ENCODE measurements at regions not wholly inside any gene's neighbourhood (a gene's known extent, or its start where the extent isn't known, plus 50 kb on each side); places are given as distances from the start of the nearest gene placed in this dataset.

DNA sequence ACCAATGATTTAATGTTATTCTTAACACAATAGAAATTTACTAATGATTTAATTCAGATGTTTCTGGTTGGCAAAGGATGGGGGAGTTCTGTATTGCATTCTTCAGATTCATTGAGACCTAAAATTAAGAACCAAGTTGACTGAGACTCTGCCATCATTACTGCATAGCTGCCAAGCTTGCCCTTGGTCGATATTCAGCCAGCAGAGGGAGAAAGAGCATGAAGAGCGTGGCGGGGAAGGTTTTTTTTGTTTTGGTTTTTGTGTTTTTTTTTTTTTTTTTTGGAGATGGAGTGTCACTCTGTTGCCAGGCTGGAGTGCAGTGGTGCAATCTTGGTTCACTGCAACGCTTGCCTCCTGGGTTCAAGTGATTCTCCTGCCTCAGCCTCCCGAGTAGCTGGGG, 659.4 kb upstream of the EEF2KMT start:
- Histone ChIP-seq H3K36me3 (ENCODE audit: control insufficient read depth in 2 of 2, extremely low read depth in 1 of 2, insufficient read depth in 2 of 2, low read length in 2 of 2) (no peaks in the 10 kb centered on the region), H3K4me2 (ENCODE audit: insufficient read depth, low read length) (no peak overlapping the region), H4K20me1 (replicated peaks; ENCODE audit: control insufficient read depth, extremely low read depth, insufficient read depth, low read length) (no peaks in the 10 kb centered on the region), H3K79me2 (ENCODE audit: control insufficient read depth, insufficient read depth, low read length) (no peaks in the 10 kb centered on the region), H3K4me3 (replicated peaks in 1 of 3; ENCODE audit: insufficient read depth in 1 of 3, low read depth in 1 of 3, low read length in 3 of 3) (no peak overlapping the region), H3K9ac (replicated peaks; ENCODE audit: extremely low read depth, insufficient read depth, low read length) (no peak overlapping the region), H3K27me3 (ENCODE audit: control insufficient read depth in 2 of 2, insufficient read depth in 2 of 2, low read length in 2 of 2) (no peaks in the 10 kb centered on the region), H2AFZ (ENCODE audit: low read depth, low read length) (no peak overlapping the region), H3K9me3 (replicated peaks; ENCODE audit: control insufficient read depth, insufficient read depth, low read length) (peaks cover 3% of the 10 kb centered on the region), H3K4me1 (ENCODE audit: control insufficient read depth, extremely low read depth, insufficient read depth, low read length) (no peaks in the 10 kb centered on the region), H3K9me1 (replicated peaks; ENCODE audit: control insufficient read depth, extremely low read depth, insufficient read depth, low read length) (no peaks in the 10 kb centered on the region), H3K27ac (ENCODE audit: insufficient read depth, low read depth, low read length) (no peak overlapping the region)
- no TSS peak for BruUV-seq (replicated peaks)
- FAIRE-seq (no peak), DNase-seq (ENCODE audit: low read depth, low spot score) (no peak)
- TF ChIP-seq, protein P1, sequence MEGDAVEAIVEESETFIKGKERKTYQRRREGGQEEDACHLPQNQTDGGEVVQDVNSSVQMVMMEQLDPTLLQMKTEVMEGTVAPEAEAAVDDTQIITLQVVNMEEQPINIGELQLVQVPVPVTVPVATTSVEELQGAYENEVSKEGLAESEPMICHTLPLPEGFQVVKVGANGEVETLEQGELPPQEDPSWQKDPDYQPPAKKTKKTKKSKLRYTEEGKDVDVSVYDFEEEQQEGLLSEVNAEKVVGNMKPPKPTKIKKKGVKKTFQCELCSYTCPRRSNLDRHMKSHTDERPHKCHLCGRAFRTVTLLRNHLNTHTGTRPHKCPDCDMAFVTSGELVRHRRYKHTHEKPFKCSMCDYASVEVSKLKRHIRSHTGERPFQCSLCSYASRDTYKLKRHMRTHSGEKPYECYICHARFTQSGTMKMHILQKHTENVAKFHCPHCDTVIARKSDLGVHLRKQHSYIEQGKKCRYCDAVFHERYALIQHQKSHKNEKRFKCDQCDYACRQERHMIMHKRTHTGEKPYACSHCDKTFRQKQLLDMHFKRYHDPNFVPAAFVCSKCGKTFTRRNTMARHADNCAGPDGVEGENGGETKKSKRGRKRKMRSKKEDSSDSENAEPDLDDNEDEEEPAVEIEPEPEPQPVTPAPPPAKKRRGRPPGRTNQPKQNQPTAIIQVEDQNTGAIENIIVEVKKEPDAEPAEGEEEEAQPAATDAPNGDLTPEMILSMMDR (IDR thresholded peaks at IDR 0.05; ENCODE audit: extremely low read depth in 1 of 2, insufficient read depth in 1 of 2, low read depth in 1 of 2, low read length in 2 of 2): no peak
- TF ChIP-seq GATA2 (IDR thresholded peaks at IDR 0.05; ENCODE audit: insufficient read depth, insufficient read length, low read depth, low read length): no peak
- no peak for TF ChIP-seq EZH2 (IDR thresholded peaks at IDR 0.05; ENCODE audit: borderline replicate concordance, low read depth, low read length, severe bottlenecking)
- TF ChIP-seq POLR2A (IDR thresholded peaks at IDR 0.05; ENCODE audit: low read depth, low read length): no peak
- TF ChIP-seq, protein P2, sequence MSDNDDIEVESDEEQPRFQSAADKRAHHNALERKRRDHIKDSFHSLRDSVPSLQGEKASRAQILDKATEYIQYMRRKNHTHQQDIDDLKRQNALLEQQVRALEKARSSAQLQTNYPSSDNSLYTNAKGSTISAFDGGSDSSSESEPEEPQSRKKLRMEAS (IDR thresholded peaks at IDR 0.05; ENCODE audit: insufficient read depth, insufficient read length): no peak
- no peak for TF ChIP-seq MYC (IDR thresholded peaks at IDR 0.05; ENCODE audit: low read depth, low read length)
- TF ChIP-seq FOS (IDR thresholded peaks at IDR 0.05; ENCODE audit: borderline replicate concordance, insufficient read depth, low read length): no peak
- TF ChIP-seq JUN (IDR thresholded peaks at IDR 0.05; ENCODE audit: borderline replicate concordance, insufficient read depth, insufficient read length, low read depth): no peak
- no peak for TF ChIP-seq POLR2AphosphoS5 (IDR thresholded peaks at IDR 0.05; ENCODE audit: insufficient read depth, low read depth, low read length)
- CTCF ChIA-PET: no interaction called here
- POLR2A ChIA-PET: no interaction called here
- intact Hi-C loops (cut with micrococcal nuclease) (no loop called here), dilution Hi-C loops (cut with MboI; ENCODE audit: extremely low pct_ligation_motif_present, low sequenced_read_pairs) (no loop called here)
